Suprapubic skin (tissue), 4 donors: ENCODE measurements at regions not wholly inside any gene's neighbourhood (a gene's known extent, or its start where the extent isn't known, plus 50 kb on each side); places are given as distances from the start of the nearest gene placed in this dataset.

ENCODE experiments used
- POLR2A ChIP-seq, 2 donors: fragments of 450-650 bp; IDR thresholded peaks; one replicate each; pipeline ENCODE4 v1.6.1; 2017; ENCODE audit warnings: antibody characterized with exemption in 2 of 2, mild to moderate bottlenecking in 2 of 2, moderate library complexity in 2 of 2
- POLR2AphosphoS5 ChIP-seq, 3 donors: sonication (generic); formaldehyde crosslinking; IDR thresholded peaks; one replicate each; pipeline ENCODE4 v1.6.1; 2017; ENCODE audit warnings: antibody characterized with exemption in 3 of 3
- TF ChIP-seq, protein P1 (sequence below), 2 donors: fragments of 200-600 bp in 1 of 2; fragments of 450-650 bp in 1 of 2; sonication (generic) in 1 of 2; IDR thresholded peaks; one replicate each; pipeline ENCODE4 v1.5.1; 2016 to 2019; ENCODE audit warnings: antibody characterized with exemption in 2 of 2, mild to moderate bottlenecking in 1 of 2, moderate library complexity in 1 of 2

DNA sequence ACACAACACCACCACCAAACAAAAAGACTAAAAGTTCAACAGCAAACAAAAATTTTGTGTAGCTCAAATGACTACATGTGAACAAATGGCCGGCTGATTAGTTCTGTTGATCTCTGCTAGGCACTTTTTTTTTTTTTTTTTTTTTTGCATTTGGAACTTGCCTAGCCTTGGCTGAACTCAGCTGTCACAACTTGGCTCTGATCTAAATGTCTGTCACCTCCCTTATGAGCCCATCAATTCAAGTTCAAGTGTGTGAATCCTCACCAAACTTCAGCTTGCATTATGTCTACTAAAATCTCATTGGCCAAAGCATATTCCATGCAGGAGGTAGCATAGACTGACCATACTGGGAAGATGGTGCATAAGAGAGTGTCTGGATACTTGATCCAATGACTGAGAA lies 606.5 kb upstream of the ADGRL4 start:
- TF ChIP-seq POLR2AphosphoS5 (IDR thresholded peaks at IDR 0.05), result no peak
- TF ChIP-seq POLR2A (IDR thresholded peaks at IDR 0.05), result no peak
- TF ChIP-seq, protein P1, sequence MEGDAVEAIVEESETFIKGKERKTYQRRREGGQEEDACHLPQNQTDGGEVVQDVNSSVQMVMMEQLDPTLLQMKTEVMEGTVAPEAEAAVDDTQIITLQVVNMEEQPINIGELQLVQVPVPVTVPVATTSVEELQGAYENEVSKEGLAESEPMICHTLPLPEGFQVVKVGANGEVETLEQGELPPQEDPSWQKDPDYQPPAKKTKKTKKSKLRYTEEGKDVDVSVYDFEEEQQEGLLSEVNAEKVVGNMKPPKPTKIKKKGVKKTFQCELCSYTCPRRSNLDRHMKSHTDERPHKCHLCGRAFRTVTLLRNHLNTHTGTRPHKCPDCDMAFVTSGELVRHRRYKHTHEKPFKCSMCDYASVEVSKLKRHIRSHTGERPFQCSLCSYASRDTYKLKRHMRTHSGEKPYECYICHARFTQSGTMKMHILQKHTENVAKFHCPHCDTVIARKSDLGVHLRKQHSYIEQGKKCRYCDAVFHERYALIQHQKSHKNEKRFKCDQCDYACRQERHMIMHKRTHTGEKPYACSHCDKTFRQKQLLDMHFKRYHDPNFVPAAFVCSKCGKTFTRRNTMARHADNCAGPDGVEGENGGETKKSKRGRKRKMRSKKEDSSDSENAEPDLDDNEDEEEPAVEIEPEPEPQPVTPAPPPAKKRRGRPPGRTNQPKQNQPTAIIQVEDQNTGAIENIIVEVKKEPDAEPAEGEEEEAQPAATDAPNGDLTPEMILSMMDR (IDR thresholded peaks at IDR 0.05), result no peak
